ENCODE measurements at regions not wholly inside any gene's neighbourhood (a gene's known extent, or its start where the extent isn't known, plus 50 kb on each side); places are given as distances from the start of the nearest gene placed in this dataset.
A peak's percentile ranks its signal among the peaks of the same experiment; 100 is the strongest.
"Not testable (repeated sequence)": the region's sequence is repeated elsewhere in the genome, so short reads cannot be mapped to it uniquely, and the experiment has no call there.

DNA sequence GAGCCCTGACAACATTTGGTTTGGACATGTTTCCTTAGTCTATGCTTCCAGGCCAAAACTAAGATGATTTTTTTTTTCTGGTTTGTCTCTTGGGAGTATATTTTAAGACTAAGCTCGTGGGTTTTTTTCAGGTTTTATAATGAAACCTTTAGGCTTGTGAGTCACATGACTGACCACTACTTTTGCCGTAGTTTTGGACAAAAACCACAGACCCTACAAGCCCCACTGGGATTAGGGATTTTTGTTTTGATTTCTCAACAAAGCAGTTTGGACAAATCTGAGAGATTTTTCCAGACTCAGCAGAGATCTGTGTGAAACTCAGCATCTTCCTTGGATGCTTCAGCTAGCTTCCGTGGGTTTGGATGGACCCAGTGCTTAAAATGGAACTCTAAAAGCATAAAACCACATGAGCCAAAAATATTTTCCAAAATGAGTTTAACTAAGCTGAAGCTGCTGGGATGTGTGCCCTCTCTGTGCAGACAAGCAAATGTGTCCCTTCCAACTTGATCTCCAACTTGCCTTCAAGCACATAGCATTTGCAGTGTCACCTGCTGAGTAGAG lies 70.3 kb upstream of the SMIM15 start:
- Histone ChIP-seq H3K4me3 (ENCODE audit: insufficient read depth, low read length) (no peak overlapping the region), H3K79me2 (ENCODE audit: insufficient read depth, low read length) (no peaks in the 10 kb centered on the region), H3K27ac (ENCODE audit: low read depth, low read length) (peak overlapping the region; percentile 13), H3K27me3 (ENCODE audit: insufficient read depth, low read length) (no peaks in the 10 kb centered on the region), H4K20me1 (ENCODE audit: insufficient read depth, low read length) (no peaks in the 10 kb centered on the region), H3K36me3 (ENCODE audit: insufficient read depth, low read length) (no peaks in the 10 kb centered on the region), H3K9me3 (ENCODE audit: low read depth, low read length) (no peaks in the 10 kb centered on the region), H3K4me1 (ENCODE audit: insufficient read depth, low read length) (peaks cover 16% of the 10 kb centered on the region), H3K4me2 (ENCODE audit: insufficient read depth, low read length) (peak overlapping the region; percentile 26), H2AFZ (ENCODE audit: low read length) (no peak overlapping the region)
- TF ChIP-seq, protein P1, sequence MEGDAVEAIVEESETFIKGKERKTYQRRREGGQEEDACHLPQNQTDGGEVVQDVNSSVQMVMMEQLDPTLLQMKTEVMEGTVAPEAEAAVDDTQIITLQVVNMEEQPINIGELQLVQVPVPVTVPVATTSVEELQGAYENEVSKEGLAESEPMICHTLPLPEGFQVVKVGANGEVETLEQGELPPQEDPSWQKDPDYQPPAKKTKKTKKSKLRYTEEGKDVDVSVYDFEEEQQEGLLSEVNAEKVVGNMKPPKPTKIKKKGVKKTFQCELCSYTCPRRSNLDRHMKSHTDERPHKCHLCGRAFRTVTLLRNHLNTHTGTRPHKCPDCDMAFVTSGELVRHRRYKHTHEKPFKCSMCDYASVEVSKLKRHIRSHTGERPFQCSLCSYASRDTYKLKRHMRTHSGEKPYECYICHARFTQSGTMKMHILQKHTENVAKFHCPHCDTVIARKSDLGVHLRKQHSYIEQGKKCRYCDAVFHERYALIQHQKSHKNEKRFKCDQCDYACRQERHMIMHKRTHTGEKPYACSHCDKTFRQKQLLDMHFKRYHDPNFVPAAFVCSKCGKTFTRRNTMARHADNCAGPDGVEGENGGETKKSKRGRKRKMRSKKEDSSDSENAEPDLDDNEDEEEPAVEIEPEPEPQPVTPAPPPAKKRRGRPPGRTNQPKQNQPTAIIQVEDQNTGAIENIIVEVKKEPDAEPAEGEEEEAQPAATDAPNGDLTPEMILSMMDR (IDR thresholded peaks at IDR 0.05; ENCODE audit: extremely low read depth, low read depth, low read length): no peak
- DNase-seq (ENCODE audit: insufficient read length, low spot score, missing footprints): no peak

DNA sequence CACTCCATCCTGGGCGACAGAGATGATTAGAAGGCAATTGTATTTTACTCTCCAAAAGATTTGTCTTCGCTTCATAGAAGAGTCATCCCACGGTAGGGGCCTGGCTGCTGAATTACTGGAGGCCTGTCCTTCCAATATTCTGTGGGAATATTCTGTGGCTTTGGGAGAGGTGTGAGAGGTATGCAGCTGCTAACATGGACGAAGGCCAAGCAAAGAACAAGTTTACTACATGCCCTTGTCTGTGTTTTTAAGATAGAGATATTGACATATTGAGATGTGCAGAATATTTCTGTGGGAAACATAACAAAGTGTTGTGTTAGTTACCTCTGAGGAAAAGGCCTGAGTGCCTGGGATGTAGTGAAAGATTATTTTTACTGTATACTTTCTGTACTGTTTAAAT lies 71.8 kb upstream of the SMIM15 start:
- Histone ChIP-seq H3K4me2 (ENCODE audit: insufficient read depth, low read length) (no peak overlapping the region), H3K27me3 (ENCODE audit: insufficient read depth, low read length) (no peaks in the 10 kb centered on the region), H2AFZ (ENCODE audit: low read length) (no peak overlapping the region), H3K27ac (ENCODE audit: low read depth, low read length) (no peak overlapping the region), H4K20me1 (ENCODE audit: insufficient read depth, low read length) (no peaks in the 10 kb centered on the region), H3K79me2 (ENCODE audit: insufficient read depth, low read length) (no peaks in the 10 kb centered on the region), H3K4me3 (ENCODE audit: insufficient read depth, low read length) (no peak overlapping the region), H3K36me3 (ENCODE audit: insufficient read depth, low read length) (no peaks in the 10 kb centered on the region), H3K4me1 (ENCODE audit: insufficient read depth, low read length) (peaks cover 5% of the 10 kb centered on the region), H3K9me3 (ENCODE audit: low read depth, low read length) (no peaks in the 10 kb centered on the region)
- TF ChIP-seq, protein P1 (IDR thresholded peaks at IDR 0.05; ENCODE audit: extremely low read depth, low read depth, low read length): no peak
- DNase-seq (ENCODE audit: insufficient read length, low spot score, missing footprints): no peak

DNA sequence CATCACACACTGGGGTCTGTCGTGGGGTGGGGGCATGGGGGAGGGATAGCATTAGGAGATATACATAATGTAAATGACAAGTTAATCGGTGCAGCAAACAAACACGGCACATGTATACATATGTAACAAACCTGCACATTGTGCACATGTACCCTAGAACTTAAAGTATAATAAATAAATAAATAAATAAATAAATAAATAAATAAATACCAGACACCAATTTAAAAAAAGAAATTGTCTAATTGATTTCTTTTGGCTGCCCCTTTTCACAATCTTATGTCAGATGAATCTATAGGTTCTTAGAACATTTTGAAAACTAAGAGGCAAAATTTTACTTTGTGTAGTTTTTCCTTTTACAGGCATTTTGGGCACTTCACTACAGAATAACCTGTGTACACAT lies 74.4 kb upstream of the SMIM15 start:
- not testable (repeated sequence) for H3K79me2 ChIP-seq (ENCODE audit: insufficient read depth, low read length); H3K4me1 ChIP-seq (ENCODE audit: insufficient read depth, low read length); H2AFZ ChIP-seq (ENCODE audit: low read length); H3K27ac ChIP-seq (ENCODE audit: low read depth, low read length); H4K20me1 ChIP-seq (ENCODE audit: insufficient read depth, low read length); H3K36me3 ChIP-seq (ENCODE audit: insufficient read depth, low read length); H3K9me3 ChIP-seq (ENCODE audit: low read depth, low read length); H3K4me3 ChIP-seq (ENCODE audit: insufficient read depth, low read length); H3K4me2 ChIP-seq (ENCODE audit: insufficient read depth, low read length); DNase-seq (ENCODE audit: insufficient read length, low spot score, missing footprints); H3K27me3 ChIP-seq (ENCODE audit: insufficient read depth, low read length)

DNA sequence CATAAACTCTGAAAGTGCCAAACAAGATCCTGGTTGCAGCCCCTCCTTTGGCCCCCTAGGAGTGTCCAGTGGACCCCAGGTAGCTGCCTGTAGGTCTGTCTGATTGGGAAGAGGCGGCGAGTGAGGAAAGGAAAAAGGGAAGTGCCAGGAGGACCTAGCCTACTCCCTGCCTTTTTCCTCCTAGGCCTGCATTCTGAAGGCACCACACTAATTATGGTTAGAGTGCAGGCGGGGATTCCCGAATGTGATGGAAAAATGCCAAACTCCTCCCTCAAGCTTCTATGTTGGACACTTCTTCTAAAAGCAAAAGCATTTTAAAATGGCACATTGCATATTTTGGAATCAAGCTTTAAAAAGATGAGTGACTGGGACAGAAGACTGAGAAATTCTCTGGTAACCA lies 83.2 kb upstream of the SMIM15 start:
- Histone ChIP-seq H4K20me1 (ENCODE audit: insufficient read depth, low read length) (no peaks in the 10 kb centered on the region), H3K36me3 (ENCODE audit: insufficient read depth, low read length) (no peaks in the 10 kb centered on the region), H3K27ac (ENCODE audit: low read depth, low read length) (peak overlapping the region; percentile 57), H3K4me1 (ENCODE audit: insufficient read depth, low read length) (peaks cover 11% of the 10 kb centered on the region), H2AFZ (ENCODE audit: low read length) (peak overlapping the region; percentile 93), H3K27me3 (ENCODE audit: insufficient read depth, low read length) (no peaks in the 10 kb centered on the region), H3K4me3 (ENCODE audit: insufficient read depth, low read length) (peak overlapping the region; percentile 60), H3K4me2 (ENCODE audit: insufficient read depth, low read length) (peak overlapping the region; percentile 85), H3K9me3 (ENCODE audit: low read depth, low read length) (no peaks in the 10 kb centered on the region), H3K79me2 (ENCODE audit: insufficient read depth, low read length) (no peaks in the 10 kb centered on the region)
- TF ChIP-seq, protein P1 (IDR thresholded peaks at IDR 0.05; ENCODE audit: extremely low read depth, low read depth, low read length): no peak
- peak; percentile 68 for DNase-seq (ENCODE audit: insufficient read length, low spot score, missing footprints)

Measured in osteoblast (primary cell).